Panc1 (cell line): ENCODE measurements at regions not wholly inside any gene's neighbourhood (a gene's known extent, or its start where the extent isn't known, plus 50 kb on each side); places are given as distances from the start of the nearest gene placed in this dataset.

Experiments used
- ATAC-seq: fragments of 200-7000 bp; cut with Tn5 transposase; 2 replicates; pipeline ENCODE4 v1.9.1; 2020; ENCODE audit warnings: mild to moderate bottlenecking, moderate library complexity
- BruUV-seq: library from RNA; stranded (reverse); fragments of 400-500 nt; replicated peaks from 2 replicates; lab custom pipeline; 2021; lab: Mats Ljungman, UMichigan
- CTCF ChIA-PET: fragments of 300-600 bp; sonication (Branson Sonifier 250); formaldehyde crosslinking; loops from one replicate; lab custom pipeline; 2022; ENCODE audit warnings: antibody characterized with exemption; lab: Charles Lee
- POLR2A ChIA-PET: fragments of 300-600 bp; sonication (Branson Sonifier 250); formaldehyde crosslinking; loops from one replicate; lab custom pipeline; 2022; ENCODE audit warnings: antibody characterized with exemption; lab: Charles Lee
- DNase-seq: peaks from one replicate; pipeline ENCODE4 v3.0.0-alpha.2; 2010; ENCODE audit warnings: low read depth, low spot score
- H3K27ac ChIP-seq: 2 replicates; pipeline ENCODE4 v1.5.1; 2011; ENCODE audit warnings: mild to moderate bottlenecking, low read length, inconsistent platforms
- H3K27me3 ChIP-seq: fragments of 200-500 bp; sonication (Bioruptor generic); 2 replicates; pipeline ENCODE4 v1.6.0; 2014; ENCODE audit warnings: low read length, inconsistent platforms; ENCODE audit not compliant: control insufficient read depth, insufficient read depth
- H3K36me3 ChIP-seq: fragments of 200-500 bp; sonication (Bioruptor generic); 2 replicates; pipeline ENCODE4 v1.5.1; 2014; ENCODE audit warnings: inconsistent platforms, mild to moderate bottlenecking, low read length, moderate library complexity; ENCODE audit not compliant: control insufficient read depth, insufficient read depth
- H3K4me1 ChIP-seq: 2 replicates; pipeline ENCODE4 v1.5.1; 2011; ENCODE audit warnings: inconsistent platforms, mild to moderate bottlenecking, low read length, moderate library complexity; ENCODE audit not compliant: control insufficient read depth, insufficient read depth
- H3K4me3 ChIP-seq, 2 experiments: 2 replicates each; pipeline ENCODE4 v1.5.1; 2011 to 2012; ENCODE audit warnings: low read depth in 2 of 2, low read length in 2 of 2, mild to moderate bottlenecking in 2 of 2, inconsistent platforms in 1 of 2, moderate library complexity in 1 of 2
- H3K9me3 ChIP-seq: fragments of 200-500 bp; sonication (Bioruptor generic); 2 replicates; pipeline ENCODE4 v1.5.1; 2014; ENCODE audit warnings: low read depth, mild to moderate bottlenecking, inconsistent platforms, low read length, moderate library complexity; ENCODE audit not compliant: control insufficient read depth, insufficient read depth
- CTCF ChIP-seq: fragments of 450-650 bp; IDR thresholded peaks from 2 replicates; pipeline ENCODE4 v1.5.1; 2017; ENCODE audit warnings: mild to moderate bottlenecking
- POLR2AphosphoS5 ChIP-seq: IDR thresholded peaks from 2 replicates; pipeline ENCODE4 v1.6.1; 2012; ENCODE audit warnings: mild to moderate bottlenecking, low read depth, low read length, moderate library complexity
- SIN3A ChIP-seq: IDR thresholded peaks from 2 replicates; pipeline ENCODE4 v1.6.1; 2012; ENCODE audit warnings: low read depth, mild to moderate bottlenecking, low read length, moderate library complexity, borderline replicate concordance; ENCODE audit not compliant: insufficient read depth
- TCF7L2 ChIP-seq: IDR thresholded peaks from 2 replicates; pipeline ENCODE4 v1.6.1; 2011; ENCODE audit warnings: mild to moderate bottlenecking, low read depth, low read length, inconsistent platforms
- in situ Hi-C: cut with HindIII; loops from 2 replicates; pipeline ENCODE4 v1.10.0; 2016; ENCODE audit warnings: low sequenced_read_pairs, low pct_unique_long_range_greater_than_20kb
- intact Hi-C: fragments of 100-400 bp; cut with micrococcal nuclease; formaldehyde crosslinking; loops from one replicate; pipeline ENCODE4 v1.10.0; 2022; ENCODE audit not compliant: unreplicated experiment
- TF ChIP-seq, protein P1 (sequence below), 2 experiments: IDR thresholded peaks; 2 replicates each; pipeline ENCODE4 v1.6.1; 2011 to 2012; ENCODE audit warnings: low read depth in 2 of 2, control low read depth in 1 of 2, low read length in 1 of 2, mild to moderate bottlenecking in 1 of 2, moderate library complexity in 1 of 2; ENCODE audit not compliant: insufficient read depth in 1 of 2

DNA sequence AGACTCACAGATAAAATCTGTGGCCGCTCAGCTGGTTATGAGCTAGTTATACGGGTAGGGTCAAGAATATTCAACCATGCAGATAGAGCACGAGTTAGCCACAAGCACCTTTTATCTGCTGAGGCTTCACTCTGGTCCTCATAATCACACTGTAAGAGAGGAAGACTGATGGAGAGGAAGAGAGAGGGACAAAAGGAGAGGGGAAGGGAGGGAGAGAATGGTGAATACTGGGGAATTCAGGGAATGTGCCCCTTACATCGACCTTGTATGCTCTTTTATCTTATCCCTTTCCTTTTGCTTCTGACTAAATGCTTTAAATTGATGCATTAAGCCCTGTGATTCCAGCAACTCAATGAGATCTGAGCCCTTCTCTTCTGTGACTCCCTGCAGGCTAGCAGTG lies 333.1 kb downstream of the DSEL start:
- TF ChIP-seq SIN3A: no peak
- TF ChIP-seq, protein P1, sequence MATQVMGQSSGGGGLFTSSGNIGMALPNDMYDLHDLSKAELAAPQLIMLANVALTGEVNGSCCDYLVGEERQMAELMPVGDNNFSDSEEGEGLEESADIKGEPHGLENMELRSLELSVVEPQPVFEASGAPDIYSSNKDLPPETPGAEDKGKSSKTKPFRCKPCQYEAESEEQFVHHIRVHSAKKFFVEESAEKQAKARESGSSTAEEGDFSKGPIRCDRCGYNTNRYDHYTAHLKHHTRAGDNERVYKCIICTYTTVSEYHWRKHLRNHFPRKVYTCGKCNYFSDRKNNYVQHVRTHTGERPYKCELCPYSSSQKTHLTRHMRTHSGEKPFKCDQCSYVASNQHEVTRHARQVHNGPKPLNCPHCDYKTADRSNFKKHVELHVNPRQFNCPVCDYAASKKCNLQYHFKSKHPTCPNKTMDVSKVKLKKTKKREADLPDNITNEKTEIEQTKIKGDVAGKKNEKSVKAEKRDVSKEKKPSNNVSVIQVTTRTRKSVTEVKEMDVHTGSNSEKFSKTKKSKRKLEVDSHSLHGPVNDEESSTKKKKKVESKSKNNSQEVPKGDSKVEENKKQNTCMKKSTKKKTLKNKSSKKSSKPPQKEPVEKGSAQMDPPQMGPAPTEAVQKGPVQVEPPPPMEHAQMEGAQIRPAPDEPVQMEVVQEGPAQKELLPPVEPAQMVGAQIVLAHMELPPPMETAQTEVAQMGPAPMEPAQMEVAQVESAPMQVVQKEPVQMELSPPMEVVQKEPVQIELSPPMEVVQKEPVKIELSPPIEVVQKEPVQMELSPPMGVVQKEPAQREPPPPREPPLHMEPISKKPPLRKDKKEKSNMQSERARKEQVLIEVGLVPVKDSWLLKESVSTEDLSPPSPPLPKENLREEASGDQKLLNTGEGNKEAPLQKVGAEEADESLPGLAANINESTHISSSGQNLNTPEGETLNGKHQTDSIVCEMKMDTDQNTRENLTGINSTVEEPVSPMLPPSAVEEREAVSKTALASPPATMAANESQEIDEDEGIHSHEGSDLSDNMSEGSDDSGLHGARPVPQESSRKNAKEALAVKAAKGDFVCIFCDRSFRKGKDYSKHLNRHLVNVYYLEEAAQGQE (IDR thresholded peaks at IDR 0.05; ENCODE audit: insufficient read depth in 1 of 2, low read depth in 2 of 2, low read length in 1 of 2): no peak
- TF ChIP-seq CTCF: no peak
- no peak for TF ChIP-seq POLR2AphosphoS5
- no peak for TF ChIP-seq TCF7L2
- Histone ChIP-seq H3K27me3 (no peaks in the 10 kb centered on the region), H3K4me1 (no peaks in the 10 kb centered on the region), H3K9me3 (no peaks in the 10 kb centered on the region), H3K4me3 (no peak overlapping the region), H3K27ac (no peak overlapping the region), H3K36me3 (no peaks in the 10 kb centered on the region; the same call in 1 of the 2 replicates)
- no peak for DNase-seq
- in situ Hi-C loops (no loop called here), intact Hi-C loops (no loop called here)
- BruUV-seq: no TSS peak
- ChIA-PET CTCF (no interaction called here), POLR2A (no interaction called here)
- ATAC-seq: no peak

DNA sequence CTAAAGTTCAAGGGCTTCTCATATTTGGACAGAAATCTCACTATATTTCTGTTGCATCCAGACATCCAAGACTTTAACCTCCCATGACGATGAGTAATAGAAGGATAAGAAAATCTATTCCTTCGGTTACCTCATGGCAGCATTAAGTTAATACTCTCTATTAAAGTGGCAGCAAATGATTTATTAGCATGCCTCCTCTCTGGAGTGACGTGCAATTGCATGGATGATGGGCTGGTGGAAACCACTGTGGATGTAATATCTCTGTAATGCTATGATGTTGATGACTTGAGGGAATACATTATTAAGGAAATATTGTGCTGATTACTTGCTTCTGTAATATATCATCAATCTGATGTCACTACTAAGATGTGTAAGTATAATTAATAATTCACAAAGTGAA lies 336.8 kb downstream of the DSEL start:
- Histone ChIP-seq H3K27me3 (no peaks in the 10 kb centered on the region), H3K4me3 (no peak overlapping the region), H3K9me3 (no peaks in the 10 kb centered on the region), H3K36me3 (no peaks in the 10 kb centered on the region), H3K4me1 (no peaks in the 10 kb centered on the region), H3K27ac (no peak overlapping the region)
- POLR2A ChIA-PET: no interaction called here
- ATAC-seq (no peak), DNase-seq (no peak)
- TF ChIP-seq CTCF (no peak), TCF7L2 (no peak), SIN3A (no peak), POLR2AphosphoS5 (no peak)
- TF ChIP-seq, protein P1 (IDR thresholded peaks at IDR 0.05; ENCODE audit: insufficient read depth in 1 of 2, low read depth in 2 of 2, low read length in 1 of 2): no peak
- intact Hi-C loops (no loop called here), in situ Hi-C loops (no loop called here)
- BruUV-seq: no TSS peak
- CTCF ChIA-PET: no interaction called here
